Tibial artery (tissue), 4 donors: ENCODE measurements at regions not wholly inside any gene's neighbourhood (a gene's known extent, or its start where the extent isn't known, plus 50 kb on each side); places are given as distances from the start of the nearest gene placed in this dataset.
"Not testable (repeated sequence)": the region's sequence is repeated elsewhere in the genome, so short reads cannot be mapped to it uniquely, and the experiment has no call there.

Experiments
- DNase-seq, 2 donors: peaks; one replicate each; pipeline ENCODE4 v3.0.0-alpha.2; 2019
- H3K27ac ChIP-seq, 2 donors: fragments of 200-600 bp; sonication (generic) in 1 of 2; 1 replicate in 1 of 2; 2 replicates in 1 of 2; pipeline ENCODE4 v1.5.1; 2018 to 2019; ENCODE audit warnings: mild to moderate bottlenecking in 1 of 2
- H3K27me3 ChIP-seq, 2 donors: fragments of 200-600 bp; sonication (generic) in 1 of 2; one replicate each; pipeline versions ENCODE4 v1.5.1 to v1.6.0; 2016 to 2019
- H3K36me3 ChIP-seq, 3 donors: fragments of 200-600 bp; sonication (generic) in 2 of 3; one replicate each; pipeline ENCODE4 v1.5.1; 2016 to 2019; ENCODE audit warnings: mild to moderate bottlenecking in 2 of 3
- H3K4me1 ChIP-seq, 4 donors: fragments of 200-600 bp; sonication (generic) in 2 of 4; 1 replicate in 3 of 4; 2 replicates in 1 of 4; pipeline ENCODE4 v1.5.1; 2016 to 2019
- H3K4me3 ChIP-seq, 2 donors: fragments of 200-600 bp; sonication (generic) in 1 of 2; 1 replicate in 1 of 2; 2 replicates in 1 of 2; pipeline ENCODE4 v1.5.1; 2018 to 2019; ENCODE audit warnings: mild to moderate bottlenecking in 2 of 2
- H3K9me3 ChIP-seq, 3 donors: fragments of 200-600 bp; sonication (generic) in 1 of 3; one replicate each; pipeline ENCODE4 v1.5.1; 2016 to 2019
- CTCF ChIP-seq, 2 experiments: fragments of 200-600 bp in 1 of 2; fragments of 450-650 bp in 1 of 2; IDR thresholded peaks; one replicate each; pipeline ENCODE4 v1.5.1; 2017 to 2019; ENCODE audit warnings: antibody characterized with exemption in 2 of 2, mild to moderate bottlenecking in 1 of 2, moderate library complexity in 1 of 2
- intact Hi-C: fragments of 100-400 bp; cut with DNase I; formaldehyde crosslinking; loops from one replicate; pipeline ENCODE4 v1.15.0; 2023; ENCODE audit warnings: low total_unique reads

- no peaks in the 10 kb centered on the region for H3K4me1 ChIP-seq
- no peaks in the 10 kb centered on the region for H3K27me3 ChIP-seq
- intact Hi-C loops: no loop called here
- no peak for TF ChIP-seq CTCF (IDR thresholded peaks at IDR 0.05)
- H3K27ac ChIP-seq: no peak overlapping the region
- no peaks in the 10 kb centered on the region for H3K36me3 ChIP-seq
- no peaks in the 10 kb centered on the region for H3K9me3 ChIP-seq
- no peak overlapping the region for H3K4me3 ChIP-seq
- DNase-seq: no peak
These were observed 1387.5 kb downstream of the LRFN5 start for GRCh38 chr14:42994051-42994736.

- Histone ChIP-seq H3K27me3 (no peaks in the 10 kb centered on the region), H3K36me3 (no peaks in the 10 kb centered on the region), H3K27ac (no peak overlapping the region), H3K9me3 (no peaks in the 10 kb centered on the region), H3K4me3 (no peak overlapping the region), H3K4me1 (no peaks in the 10 kb centered on the region)
- intact Hi-C loops: no loop called here
- no peak for TF ChIP-seq CTCF (IDR thresholded peaks at IDR 0.05)
- no peak for DNase-seq
These were observed 1386.3 kb downstream of the LRFN5 start for GRCh38 chr14:42992930-42993329.

GRCh38 chr14:42980419-42980818 lies 1373.7 kb downstream of the LRFN5 start:
- H3K4me3 ChIP-seq: no peak overlapping the region

GRCh38 chr14:42973171-42973570 lies 1366.5 kb downstream of the LRFN5 start:
- H3K27me3 ChIP-seq, H3K36me3 ChIP-seq, DNase-seq, H3K4me1 ChIP-seq, intact Hi-C loops, H3K9me3 ChIP-seq, H3K4me3 ChIP-seq, H3K27ac ChIP-seq: not testable (repeated sequence)

More at GRCh38 chr14:42980419-42980818, 1373.7 kb downstream of the LRFN5 start:
- H3K36me3 ChIP-seq: no peaks in the 10 kb centered on the region
- no peaks in the 10 kb centered on the region for H3K9me3 ChIP-seq
- H3K27ac ChIP-seq: no peak overlapping the region
- no peaks in the 10 kb centered on the region for H3K4me1 ChIP-seq
- TF ChIP-seq CTCF (IDR thresholded peaks at IDR 0.05): no peak
- no peak for DNase-seq
- H3K27me3 ChIP-seq: no peaks in the 10 kb centered on the region
- intact Hi-C loops: no loop called here

- Histone ChIP-seq H3K9me3 (no peaks in the 10 kb centered on the region), H3K27me3 (no peaks in the 10 kb centered on the region), H3K4me1 (no peaks in the 10 kb centered on the region), H3K36me3 (no peaks in the 10 kb centered on the region), H3K4me3 (no peak overlapping the region), H3K27ac (no peak overlapping the region)
- no peak for DNase-seq
- intact Hi-C loops: no loop called here
- no peak for TF ChIP-seq CTCF (IDR thresholded peaks at IDR 0.05)
These were observed 1358.8 kb downstream of the LRFN5 start for GRCh38 chr14:42965512-42965911.

GRCh38 chr14:42961509-42961908 lies 1354.8 kb downstream of the LRFN5 start:
- no peak for TF ChIP-seq CTCF (IDR thresholded peaks at IDR 0.05)
- H3K9me3 ChIP-seq: no peaks in the 10 kb centered on the region
- intact Hi-C loops: loop anchor here (5.0 kb wide), 1 partner anchor 1309 kb away; no protein-coding TSS in a partner anchor

More at GRCh38 chr14:42961509-42961908, 1354.8 kb downstream of the LRFN5 start:
- no peak for DNase-seq
- Histone ChIP-seq H3K27me3 (no peaks in the 10 kb centered on the region), H3K4me1 (no peaks in the 10 kb centered on the region), H3K4me3 (no peak overlapping the region), H3K27ac (no peak overlapping the region), H3K36me3 (no peaks in the 10 kb centered on the region)
